ENCODE measurements at regions not wholly inside any gene's neighbourhood (a gene's known extent, or its start where the extent isn't known, plus 50 kb on each side); places are given as distances from the start of the nearest gene placed in this dataset.
"Not testable (repeated sequence)": the region's sequence is repeated elsewhere in the genome, so short reads cannot be mapped to it uniquely, and the experiment has no call there.

- in situ Hi-C loops (cut with MboI; ENCODE audit: low pct_unique_long_range_greater_than_20kb, low sequenced_read_pairs, unreplicated experiment): no loop called here
- TF ChIP-seq CTCF (IDR thresholded peaks at IDR 0.05; ENCODE audit: extremely low read depth, insufficient read depth, missing control alignments): no peak
- DNase-seq (ENCODE audit: low spot score): no peak
These were observed 361.4 kb downstream of the KIF20B start for GRCh38 chr10:90062786-90063185.

- in situ Hi-C loops (cut with MboI; ENCODE audit: low pct_unique_long_range_greater_than_20kb, low sequenced_read_pairs, unreplicated experiment): no loop called here
- no peak for DNase-seq (ENCODE audit: low spot score)
- no peak for TF ChIP-seq CTCF (IDR thresholded peaks at IDR 0.05; ENCODE audit: extremely low read depth, insufficient read depth, missing control alignments)
These were observed 362.9 kb downstream of the KIF20B start for GRCh38 chr10:90064295-90064694.

- DNase-seq (ENCODE audit: low spot score): no peak
- TF ChIP-seq CTCF (IDR thresholded peaks at IDR 0.05; ENCODE audit: extremely low read depth, insufficient read depth, missing control alignments): no peak
- in situ Hi-C loops (cut with MboI; ENCODE audit: low pct_unique_long_range_greater_than_20kb, low sequenced_read_pairs, unreplicated experiment): no loop called here
These were observed 365.0 kb downstream of the KIF20B start for GRCh38 chr10:90066435-90066834.

- no peak for TF ChIP-seq CTCF (IDR thresholded peaks at IDR 0.05; ENCODE audit: extremely low read depth, insufficient read depth, missing control alignments)
- in situ Hi-C loops (cut with MboI; ENCODE audit: low pct_unique_long_range_greater_than_20kb, low sequenced_read_pairs, unreplicated experiment): no loop called here
These were observed 374.6 kb downstream of the KIF20B start for GRCh38 chr10:90075995-90076394.

GRCh38 chr10:90079819-90080218 lies 378.4 kb downstream of the KIF20B start:
- no peak for TF ChIP-seq CTCF (IDR thresholded peaks at IDR 0.05; ENCODE audit: extremely low read depth, insufficient read depth, missing control alignments)
- DNase-seq (ENCODE audit: low spot score): no peak
- in situ Hi-C loops (cut with MboI; ENCODE audit: low pct_unique_long_range_greater_than_20kb, low sequenced_read_pairs, unreplicated experiment): no loop called here

More at GRCh38 chr10:90075995-90076394, 374.6 kb downstream of the KIF20B start:
- DNase-seq (ENCODE audit: low spot score): no peak

- DNase-seq (ENCODE audit: low spot score); in situ Hi-C loops (cut with MboI; ENCODE audit: low pct_unique_long_range_greater_than_20kb, low sequenced_read_pairs, unreplicated experiment): not testable (repeated sequence)
These were observed 385.3 kb downstream of the KIF20B start for GRCh38 chr10:90086606-90087190.

- in situ Hi-C loops (cut with MboI; ENCODE audit: low pct_unique_long_range_greater_than_20kb, low sequenced_read_pairs, unreplicated experiment): no loop called here
- TF ChIP-seq CTCF (IDR thresholded peaks at IDR 0.05; ENCODE audit: extremely low read depth, insufficient read depth, missing control alignments): no peak
- DNase-seq (ENCODE audit: low spot score): peak; percentile 23
These were observed 386.0 kb downstream of the KIF20B start for GRCh38 chr10:90087197-90088023.
